Choroid plexus epithelial cell (primary cell): ENCODE measurements at regions not wholly inside any gene's neighbourhood (a gene's known extent, or its start where the extent isn't known, plus 50 kb on each side); places are given as distances from the start of the nearest gene placed in this dataset.

Experiments used
- DNase-seq: peaks from one replicate; pipeline ENCODE4 v3.0.0-alpha.2; 2010; ENCODE audit warnings: low read depth
- H3K4me3 ChIP-seq: 2 replicates; pipeline ENCODE4 v1.5.1; 2011; ENCODE audit warnings: low read depth, mild to moderate bottlenecking, control low read depth, low read length, moderate library complexity
- TF ChIP-seq, protein P1 (sequence below): conservative IDR thresholded peaks from 2 replicates; pipeline ENCODE4 v1.5.1; 2011; ENCODE audit warnings: low read depth, mild to moderate bottlenecking, control low read depth, inconsistent platforms, low read length, moderate library complexity

DNA sequence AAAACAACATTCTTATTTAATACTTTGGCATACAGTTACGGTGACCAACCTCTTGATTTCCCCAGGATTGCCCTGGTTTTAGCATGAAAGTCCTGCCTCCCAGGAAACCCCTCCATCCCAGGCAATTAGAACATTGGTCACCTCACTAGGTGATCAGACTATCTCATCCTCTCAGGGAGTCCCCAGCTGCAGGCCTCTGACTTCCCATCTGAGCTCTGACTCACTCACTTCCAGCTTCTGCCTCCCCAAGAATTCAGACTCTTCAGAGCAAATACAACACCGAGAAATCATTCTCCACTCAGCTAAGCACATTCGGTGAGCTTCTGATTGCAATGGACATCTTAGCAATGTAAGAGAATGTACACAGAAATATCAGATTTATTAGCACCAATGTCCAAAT is 92.4 kb upstream of the HES1 start:
- TF ChIP-seq, protein P1, sequence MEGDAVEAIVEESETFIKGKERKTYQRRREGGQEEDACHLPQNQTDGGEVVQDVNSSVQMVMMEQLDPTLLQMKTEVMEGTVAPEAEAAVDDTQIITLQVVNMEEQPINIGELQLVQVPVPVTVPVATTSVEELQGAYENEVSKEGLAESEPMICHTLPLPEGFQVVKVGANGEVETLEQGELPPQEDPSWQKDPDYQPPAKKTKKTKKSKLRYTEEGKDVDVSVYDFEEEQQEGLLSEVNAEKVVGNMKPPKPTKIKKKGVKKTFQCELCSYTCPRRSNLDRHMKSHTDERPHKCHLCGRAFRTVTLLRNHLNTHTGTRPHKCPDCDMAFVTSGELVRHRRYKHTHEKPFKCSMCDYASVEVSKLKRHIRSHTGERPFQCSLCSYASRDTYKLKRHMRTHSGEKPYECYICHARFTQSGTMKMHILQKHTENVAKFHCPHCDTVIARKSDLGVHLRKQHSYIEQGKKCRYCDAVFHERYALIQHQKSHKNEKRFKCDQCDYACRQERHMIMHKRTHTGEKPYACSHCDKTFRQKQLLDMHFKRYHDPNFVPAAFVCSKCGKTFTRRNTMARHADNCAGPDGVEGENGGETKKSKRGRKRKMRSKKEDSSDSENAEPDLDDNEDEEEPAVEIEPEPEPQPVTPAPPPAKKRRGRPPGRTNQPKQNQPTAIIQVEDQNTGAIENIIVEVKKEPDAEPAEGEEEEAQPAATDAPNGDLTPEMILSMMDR, result no peak
- DNase-seq, result peak; percentile 85
- no peak overlapping the region for H3K4me3 ChIP-seq

DNA sequence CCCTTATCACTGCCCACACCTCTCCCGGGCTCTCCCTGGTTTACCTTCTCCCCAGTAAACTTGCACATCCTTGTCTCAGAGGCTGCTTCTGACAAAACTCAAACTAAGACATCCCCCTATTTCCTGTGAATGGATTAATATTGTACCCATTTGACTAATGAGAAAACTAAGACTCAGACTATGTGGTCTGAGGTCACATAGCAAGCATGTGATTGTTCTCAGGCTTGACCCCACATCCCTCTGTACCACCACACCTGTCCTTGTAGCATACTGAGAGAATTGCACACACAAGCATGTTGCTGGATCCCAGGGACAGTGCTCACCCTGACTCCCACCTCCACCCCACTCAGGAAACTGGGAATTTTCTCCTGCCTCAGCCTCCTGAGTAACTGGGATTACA is 90.7 kb upstream of the HES1 start:
- TF ChIP-seq, protein P1, result no peak
- no peak overlapping the region for H3K4me3 ChIP-seq
- no peak for DNase-seq

DNA sequence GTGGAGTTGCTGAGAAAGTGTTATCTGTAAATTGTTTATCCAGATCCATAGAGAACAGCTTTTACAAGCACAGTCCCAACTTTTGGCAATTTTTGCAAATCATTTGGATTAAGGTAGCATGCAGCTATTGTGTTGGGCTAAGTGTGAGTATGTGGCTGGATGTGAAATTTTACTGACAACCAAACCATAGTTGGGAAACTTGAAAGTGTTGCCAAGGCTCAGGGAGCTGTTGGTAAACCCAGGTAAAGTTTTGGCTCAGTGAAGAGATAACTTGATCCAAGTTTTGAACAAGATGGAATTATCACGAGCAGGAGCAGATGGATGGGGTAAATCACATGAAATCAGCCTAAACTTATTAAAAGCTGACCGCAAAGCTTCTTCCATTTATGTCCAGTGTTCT is 90.0 kb upstream of the HES1 start:
- TF ChIP-seq, protein P1, result no peak
- H3K4me3 ChIP-seq, result no peak overlapping the region
- DNase-seq, result no peak

DNA sequence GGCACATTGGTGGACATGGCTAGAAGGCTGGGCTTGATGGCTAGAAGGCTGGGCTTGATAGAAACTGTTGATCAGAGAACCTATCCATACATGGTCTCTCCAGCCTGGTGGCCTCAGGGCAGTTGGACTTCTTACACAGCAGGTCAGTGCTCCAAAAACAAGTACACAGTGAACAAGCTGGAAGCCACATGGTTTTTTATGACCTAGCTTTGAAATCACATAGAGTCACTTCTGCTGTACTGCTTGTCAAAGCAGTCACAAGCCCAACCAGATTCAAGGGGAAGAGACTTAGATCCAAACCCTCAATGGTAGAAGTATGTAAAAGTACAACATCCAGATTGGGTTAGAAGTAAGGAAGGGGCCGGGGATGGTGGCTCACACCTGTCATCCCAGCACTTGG is 89.4 kb upstream of the HES1 start:
- no peak overlapping the region for H3K4me3 ChIP-seq
- TF ChIP-seq, protein P1, result no peak
- DNase-seq, result no peak

DNA sequence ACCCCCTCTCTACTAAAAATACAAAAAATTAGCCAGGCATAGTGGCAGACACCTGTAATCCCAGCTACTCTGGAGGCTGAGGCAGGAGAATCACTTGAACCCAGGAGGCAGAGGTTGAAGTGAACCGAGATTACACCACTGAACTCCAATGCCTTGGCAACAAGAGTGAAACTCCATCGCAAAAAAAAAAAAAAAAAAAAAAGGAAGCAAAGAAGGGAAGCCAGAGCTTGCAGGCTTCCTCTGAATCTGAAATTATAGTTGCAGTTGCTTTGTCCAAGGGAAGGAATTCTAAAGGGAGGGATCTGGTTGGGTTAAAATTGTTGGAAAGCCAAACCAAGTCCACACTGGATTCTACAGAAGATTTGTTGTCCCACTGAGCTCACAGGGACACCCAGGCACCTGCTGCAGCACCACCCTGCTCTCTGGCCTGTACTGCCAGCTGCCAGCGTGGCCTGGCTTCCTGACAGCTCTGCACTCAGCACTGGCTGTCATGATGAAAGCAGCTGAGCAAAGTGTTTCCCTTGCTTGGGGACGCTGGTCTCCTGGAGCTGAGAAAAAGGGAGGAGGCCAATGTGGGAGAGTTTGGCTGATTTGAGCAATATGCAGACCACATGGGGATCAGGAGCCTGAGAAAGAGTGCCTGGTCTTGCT is 88.8 kb upstream of the HES1 start:
- TF ChIP-seq, protein P1, result no peak
- H3K4me3 ChIP-seq, result no peak overlapping the region
- peak; percentile 24 for DNase-seq

DNA sequence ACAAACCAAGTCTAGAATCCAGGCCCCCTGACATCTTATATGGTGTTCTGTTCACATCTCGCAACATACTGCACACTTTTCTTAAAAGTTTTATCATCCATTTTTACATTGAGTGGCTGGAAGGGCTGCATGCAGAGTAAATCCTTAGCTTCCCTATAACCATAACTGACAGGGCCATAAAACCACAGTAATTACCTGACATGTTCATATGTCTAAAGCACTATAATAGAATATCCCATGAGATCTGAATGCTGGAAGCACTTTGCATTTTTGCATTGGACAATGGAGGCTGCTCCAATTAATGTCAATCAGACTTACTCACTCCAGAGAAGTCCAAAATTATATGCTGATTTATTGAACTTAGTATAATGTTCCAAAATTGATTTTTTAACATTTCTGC is 86.6 kb upstream of the HES1 start:
- no peak overlapping the region for H3K4me3 ChIP-seq
- TF ChIP-seq, protein P1, result no peak
- no peak for DNase-seq

DNA sequence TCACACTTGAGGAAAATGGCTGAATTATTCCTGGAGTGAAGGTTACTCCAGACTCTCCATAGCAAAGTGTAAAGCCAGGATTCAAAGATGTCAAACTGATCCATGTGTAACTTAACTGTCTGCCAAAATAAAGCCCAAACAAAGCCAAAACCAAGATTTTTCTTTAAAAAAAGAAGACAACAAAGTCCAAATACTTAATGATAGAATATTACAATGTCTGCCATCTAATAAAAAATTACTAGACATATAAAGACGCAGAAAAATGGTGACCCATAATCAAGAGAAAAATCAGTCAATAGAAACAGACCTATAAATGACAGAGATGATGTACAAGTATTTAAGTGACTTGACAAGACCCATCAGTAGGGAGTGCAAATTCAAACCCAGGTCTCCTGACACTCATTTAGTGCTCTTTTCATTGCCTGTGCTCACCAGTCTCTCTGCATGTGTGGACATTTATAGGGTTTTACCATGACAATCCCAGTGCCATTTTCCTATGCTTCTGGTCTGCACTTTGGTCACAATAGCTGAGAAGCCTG is 85.1 kb upstream of the HES1 start:
- H3K4me3 ChIP-seq, result no peak overlapping the region
- DNase-seq, result no peak
- TF ChIP-seq, protein P1, result no peak
